ENCODE measurements at regions not wholly inside any gene's neighbourhood (a gene's known extent, or its start where the extent isn't known, plus 50 kb on each side); places are given as distances from the start of the nearest gene placed in this dataset.

DNA sequence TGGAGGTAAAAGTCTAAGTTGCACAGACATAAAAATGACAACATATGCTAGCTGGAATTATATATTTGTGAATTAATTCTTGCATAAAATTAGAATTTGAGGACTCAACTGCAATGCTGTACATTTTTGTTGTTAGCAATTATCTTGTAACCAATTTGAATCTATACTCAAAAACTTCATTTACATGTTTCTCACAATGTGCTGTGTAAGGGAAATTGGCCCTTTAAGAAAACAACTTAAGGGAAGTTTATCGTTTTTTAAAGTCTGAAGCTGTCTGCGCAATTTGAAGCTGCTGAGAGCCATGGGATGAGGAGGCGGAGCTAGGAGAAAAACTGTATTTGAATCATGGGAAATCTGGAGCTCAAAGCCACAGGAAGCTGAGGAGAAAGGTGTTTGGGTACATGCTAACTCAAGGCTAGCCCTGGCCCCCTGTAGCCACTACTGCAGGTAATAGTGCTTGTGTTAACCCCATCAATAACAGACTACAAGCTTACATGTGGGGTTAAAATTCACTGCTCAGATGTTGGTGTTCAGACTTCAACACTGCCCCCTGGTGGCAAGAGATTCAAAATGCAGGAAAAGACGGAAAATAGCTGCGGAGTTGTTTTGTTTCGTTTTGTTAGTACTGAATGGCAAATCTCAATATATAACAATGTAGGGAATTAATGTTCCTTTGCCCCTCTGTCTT, 126.1 kb downstream of the BRD1 start:
- TF ChIP-seq TAF1 (IDR thresholded peaks at IDR 0.05; ENCODE audit: low read depth, low read length) (no peak), POLR2A (IDR thresholded peaks at IDR 0.05; ENCODE audit: low read depth, low read length) (no peak), PAX5 (IDR thresholded peaks at IDR 0.05; ENCODE audit: insufficient read depth, low read length, severe bottlenecking) (no peak), POLR2AphosphoS5 (IDR thresholded peaks at IDR 0.05; ENCODE audit: low read depth, low read length) (no peak)

Data from GM12891 (cell line).